H1 (cell line): ENCODE measurements at regions not wholly inside any gene's neighbourhood (a gene's known extent, or its start where the extent isn't known, plus 50 kb on each side); places are given as distances from the start of the nearest gene placed in this dataset.

Experiments
- CTCF ChIA-PET: fragments of 300-600 bp; sonication (Branson Sonifier 250); formaldehyde crosslinking; loops from one replicate; lab custom pipeline; 2021; ENCODE audit not compliant: partially characterized antibody; lab: Charles Lee
- POLR2A ChIA-PET: fragments of 300-600 bp; sonication (Branson Sonifier 250); formaldehyde crosslinking; loops from one replicate; lab custom pipeline; 2021; ENCODE audit warnings: inconsistent platforms; ENCODE audit not compliant: partially characterized antibody; lab: Charles Lee
- DNase-seq, 2 experiments: peaks; one replicate each; pipeline versions ENCODE4 v3.0.0 to v3.0.0-alpha.2; 2010 to 2022; ENCODE audit warnings: low spot score in 2 of 2, low read depth in 1 of 2, mixed read lengths in 1 of 2
- FAIRE-seq: peaks from 2 replicates; lab custom pipeline; 2011; peaks lifted over from hg19 to GRCh38; lab: Jason Lieb, UNC
- H2AFZ ChIP-seq: 2 replicates; pipeline ENCODE4 v1.8.1; 2012; ENCODE audit warnings: low read length, inconsistent platforms
- H2AK5ac ChIP-seq: 2 replicates; pipeline ENCODE4 v1.6.1; 2013; ENCODE audit warnings: low read depth, low read length
- H2BK120ac ChIP-seq: replicated peaks from 2 replicates; pipeline ENCODE3; 2013; ENCODE audit warnings: low read depth, low read length, inconsistent platforms
- H2BK12ac ChIP-seq: 2 replicates; pipeline ENCODE4 v1.6.1; 2013; ENCODE audit warnings: low read depth, low read length
- H2BK15ac ChIP-seq: 2 replicates; pipeline ENCODE4 v1.6.1; 2013; ENCODE audit warnings: low read length
- H2BK20ac ChIP-seq: 2 replicates; pipeline ENCODE4 v1.6.1; 2013; ENCODE audit warnings: low read length
- H2BK5ac ChIP-seq: 2 replicates; pipeline ENCODE4 v1.6.1; 2013; ENCODE audit warnings: low read depth, low read length
- H3K14ac ChIP-seq: 2 replicates; pipeline ENCODE4 v1.6.1; 2013; ENCODE audit warnings: inconsistent platforms; ENCODE audit not compliant: insufficient read length
- H3K18ac ChIP-seq: 2 replicates; pipeline ENCODE4 v1.6.1; 2013; ENCODE audit warnings: low read length; ENCODE audit errors: extremely low read depth
- H3K23ac ChIP-seq: 2 replicates; pipeline ENCODE4 v1.6.1; 2013; ENCODE audit warnings: inconsistent platforms; ENCODE audit not compliant: insufficient read length
- H3K23me2 ChIP-seq: 2 replicates; pipeline ENCODE4 v1.6.1; 2013; ENCODE audit warnings: low read depth, low read length
- H3K27ac ChIP-seq: 2 replicates; pipeline ENCODE4 v1.6.1; 2011; ENCODE audit warnings: low read depth, low read length, inconsistent platforms
- H3K27me3 ChIP-seq, 4 experiments: replicated peaks in 1 of 4; 1 replicate in 1 of 4; 2 replicates in 3 of 4; pipeline versions ENCODE4 v1.6.1 to v1.8.1; 2011 to 2013; ENCODE audit warnings: low read length in 3 of 4, mild to moderate bottlenecking in 3 of 4, inconsistent platforms in 2 of 4, mixed read lengths in 2 of 4, moderate library complexity in 1 of 4; ENCODE audit not compliant: control insufficient read depth in 3 of 4, insufficient read depth in 3 of 4; ENCODE audit errors: extremely low read depth in 1 of 4
- H3K36me3 ChIP-seq, 4 experiments: 2 replicates each; pipeline versions ENCODE4 v1.6.1 to v1.8.1; 2011 to 2013; ENCODE audit warnings: mild to moderate bottlenecking in 4 of 4, low read length in 3 of 4, moderate library complexity in 2 of 4, control low read depth in 1 of 4, inconsistent platforms in 1 of 4; ENCODE audit not compliant: insufficient read depth in 4 of 4, control insufficient read depth in 2 of 4
- H3K4ac ChIP-seq: replicated peaks from 2 replicates; pipeline ENCODE3; 2013; ENCODE audit warnings: low read length, low read depth, mixed read lengths, inconsistent platforms; ENCODE audit not compliant: insufficient read length
- H3K4me1 ChIP-seq, 4 experiments: replicated peaks in 1 of 4; 1 replicate in 1 of 4; 2 replicates in 3 of 4; pipeline versions ENCODE4 v1.6.1 to v1.8.1; 2011 to 2013; ENCODE audit warnings: low read length in 3 of 4, inconsistent platforms in 2 of 4, mixed read lengths in 1 of 4; ENCODE audit not compliant: insufficient read depth in 4 of 4, control insufficient read depth in 3 of 4
- H3K4me2 ChIP-seq, 2 experiments: 2 replicates each; pipeline versions ENCODE4 v1.6.1 to v1.8.1; 2011 to 2013; ENCODE audit warnings: low read depth in 2 of 2, low read length in 2 of 2, control low read depth in 1 of 2, inconsistent platforms in 1 of 2, mild to moderate bottlenecking in 1 of 2; ENCODE audit not compliant: insufficient read depth in 1 of 2
- H3K4me3 ChIP-seq, 4 experiments: fragments of 200-600, 300-600 bp in 1 of 4; sonication (generic), shearing (Covaris generic), sonication (Bioruptor Twin) in 1 of 4; 2 replicates each; pipeline versions ENCODE4 v1.5.1 to v1.8.1; 2011 to 2016; ENCODE audit warnings: low read length in 4 of 4, low read depth in 3 of 4, control low read depth in 2 of 4, inconsistent platforms in 2 of 4, mild to moderate bottlenecking in 2 of 4, mixed read lengths in 1 of 4, moderate library complexity in 1 of 4; ENCODE audit not compliant: insufficient read depth in 2 of 4; ENCODE audit errors: extremely low read depth in 1 of 4
- H3K56ac ChIP-seq: replicated peaks from 2 replicates; pipeline ENCODE3; 2013; ENCODE audit warnings: low read depth, mild to moderate bottlenecking, mixed read lengths, low read length, inconsistent platforms; ENCODE audit not compliant: insufficient read length
- H3K79me1 ChIP-seq: 2 replicates; pipeline ENCODE4 v1.6.1; 2013; ENCODE audit warnings: low read depth, low read length, control low read depth
- H3K79me2 ChIP-seq, 2 experiments: 2 replicates each; pipeline versions ENCODE4 v1.6.1 to v1.8.1; 2012 to 2013; ENCODE audit warnings: low read length in 2 of 2, mild to moderate bottlenecking in 2 of 2, inconsistent platforms in 1 of 2; ENCODE audit not compliant: insufficient read depth in 2 of 2, control insufficient read depth in 1 of 2
- H3K9ac ChIP-seq, 4 experiments: replicated peaks in 1 of 4; 1 replicate in 1 of 4; 2 replicates in 3 of 4; pipeline versions ENCODE4 v1.6.1 to v1.8.1; 2011 to 2013; ENCODE audit warnings: low read depth in 3 of 4, low read length in 3 of 4, control low read depth in 2 of 4, mild to moderate bottlenecking in 2 of 4, moderate library complexity in 2 of 4, inconsistent platforms in 1 of 4; ENCODE audit errors: extremely low read depth in 1 of 4
- H3K9me3 ChIP-seq, 2 experiments: 2 replicates each; pipeline versions ENCODE4 v1.6.1 to v1.8.1; 2012 to 2013; ENCODE audit warnings: mild to moderate bottlenecking in 2 of 2, moderate library complexity in 2 of 2, control low read depth in 1 of 2, inconsistent platforms in 1 of 2, low read depth in 1 of 2, low read length in 1 of 2, mixed read lengths in 1 of 2; ENCODE audit not compliant: insufficient read depth in 2 of 2
- H4K20me1 ChIP-seq, 2 experiments: replicated peaks in 1 of 2; 2 replicates each; pipeline versions ENCODE3 to v1.8.1; 2011 to 2013; ENCODE audit warnings: inconsistent platforms in 2 of 2, low read length in 2 of 2, mild to moderate bottlenecking in 1 of 2; ENCODE audit not compliant: insufficient read depth in 2 of 2, control insufficient read depth in 1 of 2
- H4K5ac ChIP-seq: 2 replicates; pipeline ENCODE4 v1.6.1; 2013; ENCODE audit warnings: low read length, low read depth, mixed read lengths, inconsistent platforms; ENCODE audit not compliant: insufficient read length
- H4K8ac ChIP-seq: 2 replicates; pipeline ENCODE4 v1.8.0; 2013; ENCODE audit warnings: mild to moderate bottlenecking, moderate library complexity, low read length, inconsistent platforms; ENCODE audit not compliant: insufficient read depth; ENCODE audit errors: extremely low read depth
- H4K91ac ChIP-seq: replicated peaks from 2 replicates; pipeline ENCODE3; 2013; ENCODE audit warnings: low read length, mixed read lengths, inconsistent platforms; ENCODE audit not compliant: insufficient read length
- CREB1 ChIP-seq: IDR thresholded peaks from 2 replicates; pipeline ENCODE4 v1.6.1; 2012; ENCODE audit warnings: inconsistent platforms
- E2F6 ChIP-seq: IDR thresholded peaks from 2 replicates; pipeline ENCODE4 v1.6.1; 2012; ENCODE audit warnings: inconsistent platforms
- FOSL1 ChIP-seq: IDR thresholded peaks from 2 replicates; pipeline ENCODE4 v1.6.1; 2011; ENCODE audit warnings: mild to moderate bottlenecking, low read depth, low read length, moderate library complexity; ENCODE audit not compliant: insufficient read depth
- GTF2F1 ChIP-seq: IDR thresholded peaks from 2 replicates; pipeline ENCODE4 v1.6.1; 2012; ENCODE audit warnings: low read depth, low read length, improper control_type of control experiment, borderline replicate concordance
- NANOG ChIP-seq: IDR thresholded peaks from 2 replicates; pipeline ENCODE4 v1.6.1; 2011; ENCODE audit warnings: low read length, low read depth, mild to moderate bottlenecking, inconsistent platforms; ENCODE audit not compliant: insufficient read depth, poor library complexity, severe bottlenecking
- NRF1 ChIP-seq: IDR thresholded peaks from 2 replicates; pipeline ENCODE4 v1.6.1; 2011; ENCODE audit warnings: mild to moderate bottlenecking, low read depth, low read length, improper control_type of control experiment
- RAD21 ChIP-seq, 2 experiments: IDR thresholded peaks in 1 of 2; conservative IDR thresholded peaks in 1 of 2; 2 replicates each; pipeline ENCODE4 v1.6.1; 2011; ENCODE audit warnings: low read depth in 2 of 2, low read length in 2 of 2, improper control_type of control experiment in 1 of 2, inconsistent platforms in 1 of 2, mild to moderate bottlenecking in 1 of 2, moderate library complexity in 1 of 2
- RNF2 ChIP-seq: fragments of 200-900, 300-1000 bp; sonication (generic); IDR thresholded peaks from 2 replicates; pipeline ENCODE4 v1.7.1; 2016; ENCODE audit warnings: borderline replicate concordance, low read depth, mild to moderate bottlenecking, antibody characterized with exemption, low read length; ENCODE audit not compliant: poor library complexity, severe bottlenecking; ENCODE audit errors: missing control alignments
- YY1 ChIP-seq: IDR thresholded peaks from 2 replicates; pipeline ENCODE4 v1.6.1; 2011; ENCODE audit warnings: low read depth, mild to moderate bottlenecking, low read length
- WGBS, 2 experiments: shearing (Covaris generic) in 1 of 2; methylation state at CpG; one replicate each; pipeline versions ENCODE4 v1.1.6 to v1.1.7; 2013 to 2015; ENCODE audit warnings: low lambda C conversion rate in 2 of 2, mixed read lengths in 2 of 2, inconsistent platforms in 1 of 2, low coverage in 1 of 2, missing lambda C conversion rate in 1 of 2; ENCODE audit not compliant: insufficient replicate concordance in 2 of 2, insufficient coverage in 1 of 2, insufficient read length in 1 of 2; ENCODE audit errors: extremely low coverage in 1 of 2, missing lambda C conversion rate in 1 of 2; 5-methylcytosine and 5-hydroxymethylcytosine counted together
- TF ChIP-seq, protein P1 (sequence below), 3 experiments: IDR thresholded peaks; 1 replicate in 2 of 3; 2 replicates in 1 of 3; pipeline versions ENCODE4 v1.5.1 to v1.6.1; 2011; ENCODE audit warnings: low read length in 3 of 3, mild to moderate bottlenecking in 3 of 3, inconsistent platforms in 2 of 3, low read depth in 1 of 3, moderate library complexity in 1 of 3; ENCODE audit not compliant: insufficient read depth in 1 of 3; ENCODE audit errors: control extremely low read depth in 1 of 3

DNA sequence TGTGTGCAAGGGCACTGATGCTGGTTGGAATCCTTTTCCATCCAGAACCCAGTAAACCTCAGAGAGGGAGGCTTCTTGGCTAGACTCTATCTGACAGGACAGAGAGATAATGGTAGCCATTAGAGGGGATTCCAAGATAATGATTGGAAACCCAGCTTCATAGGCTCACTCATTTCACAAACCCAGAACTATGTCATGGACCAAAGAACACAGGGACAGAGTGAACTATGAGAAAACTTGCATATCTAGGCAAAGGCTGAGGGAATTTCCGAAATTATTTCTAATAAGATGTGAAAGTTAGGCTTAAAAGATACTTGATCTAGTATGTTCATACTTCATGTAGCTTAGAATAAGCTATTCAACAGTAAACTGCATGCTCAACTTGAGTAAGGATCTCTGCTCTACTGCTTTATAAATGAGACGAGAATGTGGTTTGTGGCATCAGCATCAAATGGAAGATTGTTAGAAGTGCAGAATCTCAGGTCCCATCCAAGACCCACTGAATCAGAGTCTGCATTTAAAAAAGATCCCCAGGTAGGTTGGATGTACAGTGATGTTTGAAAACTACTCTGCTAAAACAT is 261.4 kb downstream of the DMRT2 start:
- H2AK5ac ChIP-seq: no peak overlapping the region
- no peak for FAIRE-seq
- H2BK15ac ChIP-seq: no peak overlapping the region
- no peak overlapping the region for H2BK12ac ChIP-seq
- H3K23me2 ChIP-seq: no peaks in the 10 kb centered on the region
- no peaks in the 10 kb centered on the region for H3K79me2 ChIP-seq
- no peak overlapping the region for H4K91ac ChIP-seq
- no peaks in the 10 kb centered on the region for H3K79me1 ChIP-seq
- H3K27me3 ChIP-seq: no peaks in the 10 kb centered on the region
- H4K5ac ChIP-seq: no peak overlapping the region
- H3K4me2 ChIP-seq: no peak overlapping the region
- peaks cover 83 to 90% of the 10 kb centered on the region in 2 experiments for H3K9me3 ChIP-seq
- H3K4me3 ChIP-seq: no peak overlapping the region
- H4K8ac ChIP-seq: no peak overlapping the region
- no peak overlapping the region for H2BK20ac ChIP-seq
- no peak overlapping the region for H3K4ac ChIP-seq
- H2AFZ ChIP-seq: no peak overlapping the region
- no peak overlapping the region for H3K23ac ChIP-seq
- H2BK120ac ChIP-seq: no peak overlapping the region
- ChIA-PET CTCF (no interaction called here), POLR2A (no interaction called here)
- DNase-seq: no peak
- no peaks in the 10 kb centered on the region for H4K20me1 ChIP-seq
- no peak overlapping the region for H2BK5ac ChIP-seq
- no peaks in the 10 kb centered on the region for H3K36me3 ChIP-seq
- no peak overlapping the region for H3K14ac ChIP-seq
- H3K18ac ChIP-seq: no peak overlapping the region
- no peaks in the 10 kb centered on the region for H3K4me1 ChIP-seq
- H3K27ac ChIP-seq: no peak overlapping the region
- WGBS, 2 experiments: 62% methylated on average over 2 of the region's 2 CpGs; no CpG with 5 or more reads in 1 of the 2 experiments
- H3K9ac ChIP-seq: no peak overlapping the region
- H3K56ac ChIP-seq: no peak overlapping the region
- no peak for TF ChIP-seq GTF2F1
- TF ChIP-seq YY1: no peak
- TF ChIP-seq E2F6: no peak
- TF ChIP-seq NANOG: no peak
- TF ChIP-seq RNF2: no peak
- TF ChIP-seq CREB1: no peak
- TF ChIP-seq FOSL1: no peak
- TF ChIP-seq, protein P1, sequence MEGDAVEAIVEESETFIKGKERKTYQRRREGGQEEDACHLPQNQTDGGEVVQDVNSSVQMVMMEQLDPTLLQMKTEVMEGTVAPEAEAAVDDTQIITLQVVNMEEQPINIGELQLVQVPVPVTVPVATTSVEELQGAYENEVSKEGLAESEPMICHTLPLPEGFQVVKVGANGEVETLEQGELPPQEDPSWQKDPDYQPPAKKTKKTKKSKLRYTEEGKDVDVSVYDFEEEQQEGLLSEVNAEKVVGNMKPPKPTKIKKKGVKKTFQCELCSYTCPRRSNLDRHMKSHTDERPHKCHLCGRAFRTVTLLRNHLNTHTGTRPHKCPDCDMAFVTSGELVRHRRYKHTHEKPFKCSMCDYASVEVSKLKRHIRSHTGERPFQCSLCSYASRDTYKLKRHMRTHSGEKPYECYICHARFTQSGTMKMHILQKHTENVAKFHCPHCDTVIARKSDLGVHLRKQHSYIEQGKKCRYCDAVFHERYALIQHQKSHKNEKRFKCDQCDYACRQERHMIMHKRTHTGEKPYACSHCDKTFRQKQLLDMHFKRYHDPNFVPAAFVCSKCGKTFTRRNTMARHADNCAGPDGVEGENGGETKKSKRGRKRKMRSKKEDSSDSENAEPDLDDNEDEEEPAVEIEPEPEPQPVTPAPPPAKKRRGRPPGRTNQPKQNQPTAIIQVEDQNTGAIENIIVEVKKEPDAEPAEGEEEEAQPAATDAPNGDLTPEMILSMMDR (IDR thresholded peaks at IDR 0.05; ENCODE audit: control extremely low read depth in 1 of 3, insufficient read depth in 1 of 3, low read depth in 1 of 3, low read length in 3 of 3): no peak
- TF ChIP-seq NRF1: no peak
- no peak for TF ChIP-seq RAD21 (IDR thresholded peaks at IDR 0.05 in 1 of 2, conservative IDR thresholded peaks at IDR 0.05 in 1 of 2; ENCODE audit: low read depth in 2 of 2, low read length in 2 of 2)
